ENCODE measurements at regions not wholly inside any gene's neighbourhood (a gene's known extent, or its start where the extent isn't known, plus 50 kb on each side); places are given as distances from the start of the nearest gene placed in this dataset.

DNA sequence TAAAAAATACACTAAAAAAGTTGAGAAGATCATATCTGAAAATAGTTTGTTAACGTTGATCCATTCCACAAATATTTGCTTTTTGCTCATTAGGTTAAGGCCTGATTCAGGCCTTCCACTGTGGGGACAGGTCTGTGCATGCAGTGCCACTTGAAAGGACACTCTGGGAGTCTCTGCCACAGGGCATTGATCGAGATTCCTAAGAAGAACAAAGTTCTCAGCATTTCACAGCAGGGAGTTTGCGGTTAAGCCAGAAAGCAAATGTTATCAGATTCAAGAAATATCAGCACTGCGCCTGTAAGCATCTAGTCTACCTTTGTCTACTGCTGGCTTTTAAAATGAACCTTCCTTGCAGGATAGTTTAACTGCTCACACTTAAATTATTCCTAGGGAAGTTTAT, 62.2 kb upstream of the TNIP3 start:
- FAIRE-seq: no peak

DNA sequence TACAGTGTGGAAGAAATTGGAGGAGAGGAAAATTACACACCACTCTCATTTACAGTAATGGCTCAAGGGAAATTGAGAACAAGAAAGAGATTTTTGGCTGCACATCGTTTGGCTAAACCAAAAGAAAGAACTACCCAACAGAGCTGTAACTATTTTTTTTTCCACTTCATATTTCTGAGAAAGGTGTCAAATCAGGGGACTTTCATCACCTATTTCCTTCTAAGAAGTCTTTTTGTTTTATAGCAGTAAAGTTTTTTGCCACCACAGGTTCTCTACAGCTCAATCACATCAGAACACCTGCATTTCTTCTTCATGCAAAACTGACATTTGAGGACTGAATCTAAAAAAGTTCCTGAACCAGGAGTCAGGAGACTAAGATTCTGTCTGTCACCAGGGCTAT, 57.5 kb upstream of the TNIP3 start:
- FAIRE-seq: no peak

DNA sequence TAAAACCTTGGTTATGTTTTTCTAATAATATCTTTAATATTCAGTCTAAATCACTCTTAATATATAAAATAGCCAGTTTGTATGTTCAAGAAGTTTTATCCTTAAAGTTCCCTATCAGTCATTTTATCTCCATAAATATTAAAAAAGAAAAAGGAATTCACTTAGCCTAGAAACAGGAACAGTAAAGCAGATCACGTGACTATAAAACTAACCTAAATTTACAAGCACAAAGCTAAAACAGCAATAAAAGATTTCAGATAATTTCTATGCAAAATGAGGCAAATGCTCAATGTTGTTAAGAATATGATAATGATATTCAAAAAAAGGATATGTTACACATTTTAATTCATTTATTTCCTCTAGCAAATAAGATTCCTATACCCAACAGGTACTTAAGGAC, 57.1 kb upstream of the TNIP3 start:
- no peak for FAIRE-seq

DNA sequence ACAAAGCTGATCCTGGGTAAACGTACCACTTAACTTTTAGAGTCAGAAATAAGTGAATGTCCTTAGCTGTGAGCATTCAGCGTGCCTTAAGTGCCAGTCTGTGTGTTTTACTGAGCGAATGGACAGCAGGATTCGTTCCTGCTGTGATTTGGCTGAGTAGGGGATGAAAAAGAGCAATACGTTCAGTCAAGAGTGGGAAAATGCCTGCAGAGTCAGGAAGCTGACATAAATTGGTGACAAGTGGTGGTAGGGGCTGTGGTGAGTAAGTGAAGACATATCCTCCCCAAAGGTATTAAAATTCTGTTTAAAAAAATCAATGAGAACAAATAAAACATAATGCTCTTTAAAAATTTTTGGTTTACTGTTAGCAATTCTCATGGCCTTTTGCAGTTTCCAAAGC, 56.6 kb upstream of the TNIP3 start:
- no peak for FAIRE-seq

DNA sequence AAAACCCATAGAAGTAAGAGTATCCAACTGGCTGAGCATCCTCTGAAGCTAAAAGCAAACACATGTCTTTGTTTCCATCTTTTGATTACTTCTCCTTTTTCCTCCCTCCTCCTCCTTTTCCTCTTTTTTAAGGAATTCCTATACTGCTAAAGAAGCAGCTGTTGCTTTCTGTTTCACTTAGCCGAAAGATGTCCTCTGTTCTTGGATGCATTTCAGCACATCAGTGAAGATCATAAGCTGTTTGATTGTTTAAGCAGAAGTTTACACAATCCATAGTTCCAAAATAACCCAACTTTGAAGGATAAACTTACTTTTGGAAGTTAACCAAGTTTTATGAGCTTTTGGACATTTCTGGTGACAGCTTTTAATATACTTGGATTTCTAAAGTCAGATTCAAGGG, 55.1 kb upstream of the TNIP3 start:
- no peak for FAIRE-seq

DNA sequence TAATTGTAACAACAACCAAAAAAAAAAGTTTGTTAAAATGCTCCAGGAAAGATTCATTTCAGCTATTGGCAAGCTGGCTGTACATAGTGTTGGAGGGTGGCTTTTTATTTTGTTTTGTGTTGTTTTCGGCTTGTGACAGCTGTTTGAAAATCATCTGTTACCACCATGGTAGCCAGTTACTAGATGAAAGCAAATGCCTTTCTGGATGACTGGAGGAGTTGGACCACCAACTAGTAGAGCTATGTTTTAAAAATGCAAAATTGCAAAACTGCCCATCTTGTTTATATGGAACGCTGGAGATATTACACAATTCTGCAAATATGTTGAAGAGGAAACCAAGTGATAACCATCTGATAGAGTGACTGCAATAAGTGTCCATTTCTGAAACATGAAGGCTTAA, 53.2 kb upstream of the TNIP3 start:
- FAIRE-seq: no peak

DNA sequence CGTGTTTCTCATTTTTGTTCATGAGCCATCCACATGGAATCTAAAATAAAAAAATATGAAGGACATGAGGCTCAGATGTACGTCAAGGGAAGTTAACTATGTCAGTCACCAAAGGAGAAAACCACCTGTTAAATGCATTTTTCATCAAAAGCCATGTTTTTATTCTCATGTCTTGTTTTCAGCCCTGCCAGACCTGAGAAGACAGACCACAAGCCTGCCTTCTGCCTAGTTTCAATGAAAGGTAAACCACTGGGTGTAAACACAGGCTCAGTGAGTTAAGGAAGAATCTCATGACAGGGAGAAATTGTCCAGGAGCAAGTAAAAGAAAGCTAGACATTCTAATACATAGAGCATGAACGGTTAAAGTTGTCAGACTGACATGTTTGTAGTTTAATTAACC, 52.3 kb upstream of the TNIP3 start:
- no peak for FAIRE-seq

DNA sequence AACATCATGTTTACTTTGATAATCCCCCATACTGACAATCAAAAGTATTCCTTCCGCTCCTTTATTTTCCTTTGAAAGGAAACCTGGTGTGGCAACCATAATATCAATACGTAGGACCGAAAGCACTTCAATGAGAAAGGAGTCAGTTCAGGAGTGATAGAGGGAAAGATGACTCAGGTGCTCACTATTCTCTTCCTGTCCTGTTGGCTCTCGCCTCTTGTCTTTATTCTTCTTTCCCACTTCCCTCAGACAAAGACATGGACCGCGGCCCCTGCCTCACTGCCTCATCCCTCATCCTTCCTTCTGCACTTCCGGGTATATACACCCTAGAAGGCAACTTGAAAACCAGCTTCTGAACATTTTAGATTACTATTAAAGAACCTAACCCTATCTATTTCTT, 49.8 kb upstream of the TNIP3 start:
- FAIRE-seq: no peak

Data from islet of Langerhans (tissue), 1 donor.